Germinal center (tissue), 1 donor: ENCODE measurements at regions not wholly inside any gene's neighbourhood (a gene's known extent, or its start where the extent isn't known, plus 50 kb on each side); places are given as distances from the start of the nearest gene placed in this dataset.
"Not testable (repeated sequence)": the region's sequence is repeated elsewhere in the genome, so short reads cannot be mapped to it uniquely, and the experiment has no call there.

Experiments used
- DNase-seq: peaks from one replicate; pipeline ENCODE4 v3.0.0; 2012; ENCODE audit warnings: mixed read lengths, low spot score

DNA sequence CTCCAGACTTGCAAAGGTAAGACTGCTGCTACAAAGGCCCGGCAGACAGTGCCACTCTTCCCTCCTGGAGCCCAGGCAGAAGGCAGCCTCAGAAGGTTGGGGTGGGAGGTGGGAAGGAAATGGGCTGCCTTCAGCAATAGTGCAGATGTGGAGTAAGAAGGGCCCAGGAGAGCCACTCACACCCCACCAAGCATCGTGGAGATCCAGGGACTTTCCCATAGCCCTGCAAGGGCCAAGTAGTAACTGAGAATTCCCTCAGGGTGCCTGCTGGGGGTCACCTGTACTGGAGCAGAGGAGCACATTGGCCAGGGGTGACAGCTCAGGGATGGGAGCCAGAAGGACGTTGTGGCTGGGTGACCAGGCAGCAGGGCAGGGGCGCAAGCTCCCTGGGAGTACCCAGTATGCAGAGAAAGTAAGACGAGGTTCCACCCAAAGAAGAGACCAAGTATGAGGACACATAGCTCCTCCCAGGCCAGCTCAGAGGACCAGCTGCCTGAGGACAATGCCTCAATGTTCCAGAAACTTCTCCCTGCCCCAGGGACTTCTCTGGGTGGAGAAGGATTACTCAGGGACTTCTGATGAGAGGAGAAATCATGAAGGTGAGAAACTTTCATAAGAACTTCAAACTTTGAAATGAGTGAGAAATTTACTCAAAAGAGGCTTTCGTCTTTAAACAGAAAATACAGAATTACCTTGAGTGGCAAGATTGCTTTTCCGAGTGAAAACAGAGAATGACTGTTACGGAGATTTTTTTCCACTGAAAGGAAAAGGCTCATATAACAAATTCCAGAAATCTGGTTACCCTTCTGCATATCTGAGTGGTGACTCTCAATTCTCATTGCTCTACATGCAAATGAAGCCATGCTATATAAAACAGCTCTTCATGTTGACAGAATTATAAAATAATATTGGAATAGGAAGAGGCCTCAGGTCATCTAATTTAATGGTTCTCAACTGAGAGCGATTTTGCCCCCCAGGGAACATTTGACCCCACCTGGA lies 87.9 kb upstream of the TRIO start:
- DNase-seq: no peak

DNA sequence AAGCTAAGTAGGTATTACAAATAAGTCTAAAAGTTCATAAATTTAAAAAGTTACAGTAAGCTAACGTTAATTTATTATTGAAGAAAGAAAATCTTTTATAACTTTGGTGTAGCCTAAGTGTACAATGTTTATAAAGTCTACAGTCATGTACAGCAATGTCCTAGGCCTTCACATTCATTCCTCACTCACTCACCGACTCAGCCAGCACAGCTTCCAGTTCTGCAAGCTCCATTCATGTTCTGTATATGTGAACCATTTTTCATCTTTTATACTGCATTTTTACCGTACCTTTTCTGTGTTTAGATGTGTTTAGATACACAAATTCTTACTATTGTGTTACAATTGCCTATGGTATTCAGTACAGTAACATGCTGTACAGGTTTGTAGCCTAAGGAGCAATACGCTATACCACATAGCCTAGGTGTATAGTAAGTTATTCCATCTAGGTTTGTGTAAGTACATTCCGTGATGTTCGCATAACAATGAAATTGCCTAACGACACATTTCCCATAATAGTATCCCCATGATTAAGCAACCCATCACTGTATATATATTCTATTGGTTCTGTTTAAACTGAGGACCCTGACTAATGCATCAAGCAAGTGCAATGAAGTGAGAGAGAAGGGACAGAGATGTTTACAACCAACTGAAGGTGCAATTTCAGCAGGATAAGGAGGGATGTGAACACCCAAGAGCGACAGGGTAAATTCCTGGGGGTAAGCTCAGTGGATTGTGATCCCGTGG lies 88.9 kb upstream of the TRIO start:
- DNase-seq: no peak

DNA sequence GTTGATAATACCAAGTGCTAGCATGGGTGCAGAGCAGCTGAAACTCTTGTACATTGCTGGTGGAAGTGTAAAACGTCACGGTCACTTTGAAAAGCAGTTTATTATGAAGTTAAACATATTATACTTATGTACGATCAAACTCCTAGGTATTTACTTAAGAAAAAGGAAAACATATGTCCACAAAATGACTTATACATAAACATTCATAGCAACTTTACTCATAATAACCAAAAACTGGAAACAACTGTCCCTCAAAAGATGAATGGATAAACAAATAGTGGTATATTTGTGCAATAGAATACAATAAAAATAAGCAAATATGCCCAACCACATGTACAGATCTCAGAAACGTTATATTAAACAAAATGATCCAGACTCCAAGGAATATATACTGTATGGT lies 92.3 kb upstream of the TRIO start:
- no peak for DNase-seq

DNA sequence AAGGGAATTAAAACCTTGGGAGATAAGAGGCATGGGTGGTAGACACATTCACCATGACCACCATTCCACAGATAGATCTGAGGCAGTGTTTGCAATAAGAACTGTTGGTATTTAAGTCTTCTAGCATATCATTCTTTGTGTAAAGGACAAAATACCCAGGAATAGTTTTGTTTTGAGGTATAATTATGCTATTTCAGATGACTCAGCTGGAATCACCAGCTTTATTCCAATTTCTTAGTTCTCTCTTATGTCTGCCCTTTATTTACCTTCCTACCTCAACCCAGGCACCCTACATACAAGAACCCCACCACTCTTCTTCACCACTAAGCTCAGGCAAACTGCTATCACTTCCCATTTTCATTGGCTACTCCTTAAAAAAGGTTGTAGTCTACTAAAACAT lies 94.7 kb upstream of the TRIO start:
- no peak for DNase-seq

GRCh38 chr5:14041528-14042192 lies 97.2 kb upstream of the DNAH5 start:
- DNase-seq: no peak

- DNase-seq: no peak
These were observed 96.1 kb upstream of the DNAH5 start for GRCh38 chr5:14040542-14040941.

DNA sequence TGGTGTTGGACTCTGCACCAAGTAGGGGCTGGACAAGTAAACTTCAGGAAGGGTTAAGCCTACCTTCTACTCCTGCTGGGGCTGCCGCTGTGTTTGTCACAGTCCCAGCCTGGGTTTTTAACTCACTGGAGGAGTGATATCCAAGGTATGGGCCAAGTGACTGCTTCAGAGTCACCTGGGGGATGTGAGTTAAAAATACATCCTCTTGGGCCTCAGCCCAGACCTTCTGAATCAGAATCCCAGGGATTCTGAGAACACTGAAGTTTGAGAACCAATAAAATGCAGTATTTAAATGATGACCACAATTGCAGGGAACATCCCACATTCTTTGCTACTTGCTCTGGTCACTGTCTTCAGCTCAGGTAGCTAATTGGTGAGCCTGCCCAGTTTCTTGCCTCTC lies 95.1 kb upstream of the DNAH5 start:
- DNase-seq: no peak

GRCh38 chr5:14039063-14039462 lies 94.6 kb upstream of the DNAH5 start:
- no peak for DNase-seq

- no peak for DNase-seq
These were observed 94.0 kb upstream of the DNAH5 start for GRCh38 chr5:14038341-14038959.

GRCh38 chr5:14036947-14037346 lies 92.5 kb upstream of the DNAH5 start:
- no peak for DNase-seq

DNA sequence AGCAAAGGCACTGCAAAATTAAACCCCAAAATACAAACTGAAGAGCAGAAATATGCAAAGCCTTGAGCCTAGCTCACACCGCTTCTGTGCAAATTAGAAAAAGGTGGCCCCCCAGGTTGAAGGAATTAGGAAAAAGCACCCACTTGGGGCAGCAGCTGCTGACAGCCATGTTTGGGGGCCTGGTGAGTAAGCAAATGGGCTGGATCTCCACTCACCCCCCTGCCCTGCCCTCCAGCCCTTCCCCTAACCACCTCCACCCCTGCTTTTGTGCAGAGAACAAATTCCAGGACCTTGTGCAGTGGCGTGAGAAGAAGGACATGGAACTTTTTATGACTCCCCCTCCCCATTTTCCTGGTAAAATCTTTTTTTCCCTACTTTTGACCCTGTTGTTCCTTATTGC lies 92.0 kb upstream of the DNAH5 start:
- DNase-seq: no peak

- DNase-seq: peak; percentile 18
These were observed 91.5 kb upstream of the DNAH5 start for GRCh38 chr5:14035859-14036503.

- no peak for DNase-seq
These were observed 90.5 kb upstream of the DNAH5 start for GRCh38 chr5:14034963-14035362.

GRCh38 chr5:14032918-14033317 lies 88.4 kb upstream of the DNAH5 start:
- no peak for DNase-seq

GRCh38 chr5:14028938-14029584 lies 84.6 kb upstream of the DNAH5 start:
- no peak for DNase-seq

DNA sequence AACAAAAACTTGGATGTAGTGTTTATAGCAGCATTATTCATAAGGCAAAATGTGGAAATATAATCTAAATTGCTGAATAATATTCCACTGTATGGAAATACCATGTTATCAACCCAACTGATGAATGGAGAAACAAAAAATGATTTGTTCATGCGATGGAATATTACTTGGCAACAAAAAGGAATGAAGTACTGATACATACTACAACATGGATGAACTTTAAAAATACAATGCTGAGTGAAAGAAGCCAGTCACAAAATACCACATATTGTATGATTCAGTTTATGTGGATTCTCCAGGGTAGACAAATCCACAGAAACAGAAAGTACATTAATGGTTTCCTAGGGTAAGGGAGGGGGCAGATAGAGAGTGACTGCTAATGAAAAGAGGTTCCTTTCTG lies 83.7 kb upstream of the DNAH5 start:
- no peak for DNase-seq

GRCh38 chr5:14025569-14026286 lies 81.2 kb upstream of the DNAH5 start:
- DNase-seq: no peak

- DNase-seq: no peak
These were observed 78.5 kb upstream of the DNAH5 start for GRCh38 chr5:14022971-14023370.

GRCh38 chr5:14020944-14021343 lies 76.5 kb upstream of the DNAH5 start:
- DNase-seq: not testable (repeated sequence)

DNA sequence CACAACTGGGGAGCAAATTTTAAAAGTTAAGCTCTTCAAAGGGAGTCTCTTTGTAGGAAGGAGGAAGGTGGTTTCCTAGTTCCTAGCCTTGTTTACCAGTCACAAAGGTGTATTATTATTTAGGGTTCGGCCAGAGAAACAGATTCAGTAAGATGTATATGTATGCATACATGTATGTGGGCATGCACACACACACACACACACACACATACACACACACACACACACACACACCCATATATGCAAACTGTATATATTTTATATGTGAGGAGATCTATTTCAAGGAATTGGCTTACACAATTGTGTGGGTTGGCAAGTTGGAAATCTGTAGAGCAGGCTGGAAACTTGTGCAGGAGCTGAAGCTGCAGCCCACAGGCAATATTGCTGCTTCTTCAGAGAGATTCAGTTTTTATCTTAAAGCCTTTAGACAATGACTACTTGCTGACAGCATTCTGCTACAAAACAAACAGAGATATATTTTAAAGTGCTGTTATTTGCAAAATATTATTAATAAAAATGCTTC lies 75.3 kb upstream of the DNAH5 start:
- no peak for DNase-seq
